Calu3 (cell line): ENCODE measurements at regions not wholly inside any gene's neighbourhood (a gene's known extent, or its start where the extent isn't known, plus 50 kb on each side); places are given as distances from the start of the nearest gene placed in this dataset.

Experiments
- BruUV-seq: library from RNA; stranded (reverse); fragments of 400-500 nt; replicated peaks from 2 replicates; lab custom pipeline; 2021; lab: Mats Ljungman, UMichigan
- CTCF ChIA-PET: fragments of 300-600 bp; sonication (Branson Sonifier 250); formaldehyde crosslinking; loops from one replicate; lab custom pipeline; 2022; ENCODE audit warnings: antibody characterized with exemption; lab: Charles Lee
- DNase-seq: peaks from one replicate; pipeline ENCODE4 v3.0.0; 2022
- H3K27ac Mint-ChIP-seq: one replicate; pipeline ENCODE4 v1.8.0; 2022; ENCODE audit warnings: mixed read lengths; ENCODE audit not compliant: unreplicated experiment
- H3K27me3 Mint-ChIP-seq: one replicate; pipeline ENCODE4 v1.8.0; 2022; ENCODE audit warnings: mixed read lengths; ENCODE audit not compliant: unreplicated experiment
- H3K36me3 Mint-ChIP-seq: one replicate; pipeline ENCODE4 v1.8.0; 2022; ENCODE audit warnings: mild to moderate bottlenecking, moderate library complexity, mixed read lengths; ENCODE audit not compliant: insufficient read depth, unreplicated experiment
- H3K4me1 Mint-ChIP-seq: one replicate; pipeline ENCODE4 v1.8.0; 2022; ENCODE audit warnings: mild to moderate bottlenecking, low read depth, mixed read lengths; ENCODE audit not compliant: unreplicated experiment
- H3K4me3 Mint-ChIP-seq: one replicate; pipeline ENCODE4 v1.8.0; 2022; ENCODE audit warnings: mild to moderate bottlenecking, low read depth, moderate library complexity, mixed read lengths; ENCODE audit not compliant: unreplicated experiment
- H3K9me3 Mint-ChIP-seq: one replicate; pipeline ENCODE4 v1.8.0; 2022; ENCODE audit warnings: low read depth, mixed read lengths; ENCODE audit not compliant: unreplicated experiment
- intact Hi-C: fragments of 100-400 bp; cut with micrococcal nuclease; formaldehyde crosslinking; loops from one replicate; pipeline ENCODE4 v1.10.0; 2022; ENCODE audit not compliant: unreplicated experiment
- TF ChIP-seq, protein P1 (sequence below): fragments of 200-600 bp; IDR thresholded peaks from one replicate; pipeline ENCODE4 v1.8.0; 2022; ENCODE audit warnings: antibody characterized with exemption; ENCODE audit not compliant: unreplicated experiment

DNA sequence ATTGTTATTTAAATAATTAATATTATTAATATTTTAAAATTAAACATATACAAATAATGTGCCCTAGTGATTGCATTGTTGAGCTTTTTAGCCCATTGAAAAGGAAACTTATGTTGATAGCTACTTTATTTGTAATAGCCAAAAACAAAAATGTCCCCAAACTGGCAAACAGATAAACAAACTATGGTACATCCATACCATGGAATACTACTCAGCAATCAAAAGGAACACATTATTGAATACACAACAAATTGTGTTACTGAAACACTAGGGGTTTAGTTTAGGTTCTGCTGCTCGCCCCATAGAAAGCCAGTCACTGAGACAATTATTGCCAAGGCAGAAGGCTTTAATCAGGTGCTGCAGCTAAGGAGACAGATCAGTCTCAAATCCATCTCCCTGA lies 239.7 kb upstream of the KITLG start:
- intact Hi-C loops: no loop called here
- TF ChIP-seq, protein P1, sequence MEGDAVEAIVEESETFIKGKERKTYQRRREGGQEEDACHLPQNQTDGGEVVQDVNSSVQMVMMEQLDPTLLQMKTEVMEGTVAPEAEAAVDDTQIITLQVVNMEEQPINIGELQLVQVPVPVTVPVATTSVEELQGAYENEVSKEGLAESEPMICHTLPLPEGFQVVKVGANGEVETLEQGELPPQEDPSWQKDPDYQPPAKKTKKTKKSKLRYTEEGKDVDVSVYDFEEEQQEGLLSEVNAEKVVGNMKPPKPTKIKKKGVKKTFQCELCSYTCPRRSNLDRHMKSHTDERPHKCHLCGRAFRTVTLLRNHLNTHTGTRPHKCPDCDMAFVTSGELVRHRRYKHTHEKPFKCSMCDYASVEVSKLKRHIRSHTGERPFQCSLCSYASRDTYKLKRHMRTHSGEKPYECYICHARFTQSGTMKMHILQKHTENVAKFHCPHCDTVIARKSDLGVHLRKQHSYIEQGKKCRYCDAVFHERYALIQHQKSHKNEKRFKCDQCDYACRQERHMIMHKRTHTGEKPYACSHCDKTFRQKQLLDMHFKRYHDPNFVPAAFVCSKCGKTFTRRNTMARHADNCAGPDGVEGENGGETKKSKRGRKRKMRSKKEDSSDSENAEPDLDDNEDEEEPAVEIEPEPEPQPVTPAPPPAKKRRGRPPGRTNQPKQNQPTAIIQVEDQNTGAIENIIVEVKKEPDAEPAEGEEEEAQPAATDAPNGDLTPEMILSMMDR: no peak
- CTCF ChIA-PET: no interaction called here
- H3K27me3 Mint-ChIP-seq: no peaks in the 10 kb centered on the region
- no peaks in the 10 kb centered on the region for H3K36me3 Mint-ChIP-seq
- no peak overlapping the region for H3K4me3 Mint-ChIP-seq
- H3K27ac Mint-ChIP-seq: no peak overlapping the region
- DNase-seq: no peak
- BruUV-seq: no TSS peak
- peaks cover 22% of the 10 kb centered on the region for H3K4me1 Mint-ChIP-seq
- H3K9me3 Mint-ChIP-seq: peaks cover 9% of the 10 kb centered on the region

DNA sequence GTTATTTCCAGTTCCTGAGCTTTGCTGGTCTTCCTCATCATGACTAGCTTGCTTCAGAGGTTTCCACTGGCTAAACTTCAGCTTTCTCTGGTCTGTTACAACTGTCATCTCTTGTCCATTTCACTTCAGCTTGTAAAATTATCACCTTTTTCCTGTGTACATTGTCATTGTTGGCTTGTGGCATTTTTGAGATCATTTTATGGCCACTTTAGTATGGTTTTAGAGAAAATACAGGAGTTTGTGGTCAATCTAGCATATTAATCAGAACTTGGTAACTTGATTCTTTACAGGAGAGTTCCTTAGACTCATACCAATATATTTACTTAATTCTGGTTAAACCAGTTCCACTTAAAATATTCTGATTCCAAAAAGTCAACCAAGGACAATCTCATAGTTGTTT lies 235.9 kb upstream of the KITLG start:
- Mint-ChIP-seq H3K27ac (peak overlapping the region; percentile 3), H3K27me3 (no peaks in the 10 kb centered on the region), H3K36me3 (no peaks in the 10 kb centered on the region), H3K4me1 (peaks cover 49% of the 10 kb centered on the region), H3K4me3 (peak overlapping the region; percentile 22), H3K9me3 (peaks cover 14% of the 10 kb centered on the region)
- no peak for DNase-seq
- BruUV-seq: no TSS peak
- CTCF ChIA-PET: no interaction called here
- intact Hi-C loops: loop anchor here (5.0 to 10.0 kb wide), 3 partner anchors 69 to 161 kb away; no protein-coding TSS in a partner anchor
- TF ChIP-seq, protein P1: no peak

DNA sequence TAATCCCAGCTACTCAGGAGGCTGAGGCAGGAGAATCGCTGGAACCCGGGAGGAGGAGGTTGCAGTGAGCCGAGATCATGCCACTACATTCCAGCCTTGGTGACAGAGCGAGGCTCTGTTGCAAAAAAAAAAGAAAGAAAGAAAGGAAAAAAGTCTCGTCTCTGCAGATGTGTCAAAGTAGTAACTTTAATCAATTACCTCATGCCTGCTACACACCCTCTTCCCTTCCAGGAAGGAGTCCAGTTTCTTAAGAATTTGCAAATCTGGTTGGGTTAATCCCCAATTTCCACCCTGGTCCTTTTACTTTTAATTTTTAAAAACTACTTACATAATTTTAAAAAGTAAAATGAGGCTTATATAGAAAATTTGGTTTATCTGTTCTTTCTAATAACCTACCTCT lies 234.5 kb upstream of the KITLG start:
- H3K36me3 Mint-ChIP-seq: no peaks in the 10 kb centered on the region
- intact Hi-C loops: loop anchor here (5.0 to 10.0 kb wide), 3 partner anchors 67 to 160 kb away; no protein-coding TSS in a partner anchor
- no peaks in the 10 kb centered on the region for H3K27me3 Mint-ChIP-seq
- TF ChIP-seq, protein P1: no peak
- DNase-seq: no peak
- H3K9me3 Mint-ChIP-seq: peaks cover 10% of the 10 kb centered on the region
- H3K27ac Mint-ChIP-seq: no peak overlapping the region
- CTCF ChIA-PET: no interaction called here
- peaks cover 49% of the 10 kb centered on the region for H3K4me1 Mint-ChIP-seq
- BruUV-seq: no TSS peak
- H3K4me3 Mint-ChIP-seq: no peak overlapping the region

DNA sequence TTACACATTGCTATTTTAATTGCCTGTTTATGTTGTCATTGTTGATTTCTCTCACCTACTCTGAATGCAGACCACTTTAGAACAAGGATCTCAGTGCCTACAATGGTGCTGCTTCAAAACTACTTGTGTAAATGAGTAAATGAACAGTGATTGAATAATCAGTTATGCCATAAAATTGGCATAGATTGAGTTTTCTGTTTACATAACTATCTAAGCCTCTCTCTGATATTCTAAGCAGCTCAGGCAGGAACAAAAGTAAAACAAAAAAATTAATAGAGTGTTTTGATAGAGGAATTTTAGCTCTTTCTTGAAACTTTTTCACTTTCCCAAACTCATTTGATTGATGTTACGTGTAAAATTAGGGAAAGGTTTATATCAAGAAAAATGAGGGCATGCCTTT lies 232.3 kb upstream of the KITLG start:
- Mint-ChIP-seq H3K9me3 (peaks cover 6% of the 10 kb centered on the region), H3K4me1 (peaks cover 49% of the 10 kb centered on the region), H3K4me3 (no peak overlapping the region), H3K27me3 (no peaks in the 10 kb centered on the region), H3K36me3 (no peaks in the 10 kb centered on the region), H3K27ac (peak overlapping the region; percentile 1)
- DNase-seq: no peak
- TF ChIP-seq, protein P1: no peak
- BruUV-seq: no TSS peak
- CTCF ChIA-PET: no interaction called here
- intact Hi-C loops: loop anchor here (10.0 kb wide), 1 partner anchor 158 kb away; no protein-coding TSS in a partner anchor
